NCI-H82 treated with DMSO at 0.1 percent for 48 hours (cell line): ENCODE measurements at regions not wholly inside any gene's neighbourhood (a gene's known extent, or its start where the extent isn't known, plus 50 kb on each side); places are given as distances from the start of the nearest gene placed in this dataset.

Experiments used
- DNase-seq: peaks from one replicate; lab custom pipeline; 2025; ENCODE audit not compliant: unreplicated experiment; lab: John Stamatoyannopoulos, UW

DNA sequence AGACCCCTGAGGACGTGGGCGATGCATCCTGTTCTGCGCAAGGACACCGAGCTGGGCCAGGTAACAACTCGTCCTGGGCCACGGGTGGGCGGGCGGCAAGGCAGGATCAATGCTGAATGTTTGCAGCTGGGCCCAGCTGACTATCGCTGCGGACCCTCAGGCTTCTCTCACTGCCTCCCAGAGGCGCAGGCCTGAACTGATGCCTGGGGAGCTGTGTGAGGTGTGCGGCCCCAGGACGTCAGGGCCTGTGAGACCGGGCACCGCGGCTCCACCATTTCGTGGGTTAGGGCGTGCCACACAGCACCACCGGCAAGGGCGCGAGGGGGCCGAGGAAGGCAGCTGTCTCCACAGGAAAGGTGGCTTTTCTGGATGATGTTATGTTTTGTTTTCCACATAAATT lies 307.4 kb downstream of the NDUFA10 start:
- no peak for DNase-seq

DNA sequence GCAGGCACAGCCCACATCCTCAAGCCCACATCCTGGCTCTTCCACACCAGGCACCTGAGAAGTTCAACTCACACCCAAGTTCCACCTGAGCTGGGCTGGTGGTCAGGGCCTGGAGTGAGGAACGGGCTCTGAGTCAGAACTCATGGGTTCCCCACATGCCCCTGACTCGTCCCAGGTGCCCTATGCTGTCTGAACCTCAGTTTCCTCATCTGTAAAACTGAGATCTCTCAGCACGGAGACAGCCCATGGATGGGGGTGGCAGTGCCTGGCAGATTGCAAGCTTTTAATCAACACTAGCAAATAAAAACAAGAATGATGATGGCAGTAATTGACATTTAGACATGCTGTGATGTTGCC lies 307.8 kb downstream of the NDUFA10 start:
- DNase-seq, result no peak

DNA sequence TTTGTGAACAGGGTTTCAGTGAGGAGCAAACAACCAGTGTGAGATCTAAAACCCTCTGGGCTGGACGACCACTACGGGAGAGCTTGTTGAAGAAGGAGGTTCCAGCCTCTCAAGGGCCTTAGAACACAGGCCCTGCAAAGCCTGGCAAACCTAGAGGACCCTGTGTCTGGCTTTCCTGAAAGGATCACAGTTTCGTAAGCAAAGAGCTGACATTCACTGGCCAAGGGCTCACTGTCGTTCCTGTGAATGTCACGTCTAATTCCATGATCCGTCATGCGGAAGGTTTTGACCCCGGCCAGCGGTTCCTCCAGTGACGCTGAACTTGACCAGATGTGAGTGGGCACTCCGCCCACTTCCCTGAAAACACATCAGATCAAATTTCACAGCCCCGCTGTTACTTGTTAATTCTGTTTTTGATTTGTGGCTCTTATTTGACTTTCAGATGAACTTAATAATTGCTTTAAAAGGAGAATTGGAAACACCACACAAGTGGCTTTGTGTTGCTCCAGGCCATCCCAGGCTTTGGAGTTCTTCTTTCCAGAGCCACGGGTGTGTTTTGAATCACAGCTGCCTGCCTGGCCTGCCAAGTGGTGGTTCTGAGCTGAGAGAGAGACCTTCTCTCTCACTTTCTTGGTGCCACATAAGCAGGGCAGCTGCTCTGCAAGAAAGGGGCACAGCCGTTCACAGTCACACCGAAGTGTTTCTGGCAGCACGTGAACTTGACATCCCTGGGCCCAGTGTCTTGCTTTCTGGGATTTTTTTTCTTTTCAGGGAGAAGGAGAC lies 308.4 kb downstream of the NDUFA10 start:
- no peak for DNase-seq

DNA sequence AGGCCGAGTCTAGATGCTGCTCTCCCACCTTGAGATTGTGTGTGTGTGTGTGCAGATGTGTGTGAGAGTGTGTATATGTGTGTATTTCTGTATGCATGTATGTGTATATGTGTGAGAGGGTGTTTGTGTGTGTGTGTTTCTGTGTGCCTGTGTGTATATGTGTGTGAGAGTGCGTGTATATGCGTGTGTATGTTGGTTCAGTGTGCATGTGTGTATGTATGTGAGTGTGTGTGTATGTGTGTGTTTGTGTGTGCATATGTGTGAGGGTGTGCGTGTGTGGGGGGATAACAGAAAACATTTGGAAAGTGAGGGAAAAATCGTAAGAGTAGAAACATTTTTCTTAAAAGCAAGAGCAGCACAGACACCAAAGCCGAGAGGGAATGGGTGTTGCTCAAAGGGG lies 309.1 kb downstream of the NDUFA10 start:
- no peak for DNase-seq

DNA sequence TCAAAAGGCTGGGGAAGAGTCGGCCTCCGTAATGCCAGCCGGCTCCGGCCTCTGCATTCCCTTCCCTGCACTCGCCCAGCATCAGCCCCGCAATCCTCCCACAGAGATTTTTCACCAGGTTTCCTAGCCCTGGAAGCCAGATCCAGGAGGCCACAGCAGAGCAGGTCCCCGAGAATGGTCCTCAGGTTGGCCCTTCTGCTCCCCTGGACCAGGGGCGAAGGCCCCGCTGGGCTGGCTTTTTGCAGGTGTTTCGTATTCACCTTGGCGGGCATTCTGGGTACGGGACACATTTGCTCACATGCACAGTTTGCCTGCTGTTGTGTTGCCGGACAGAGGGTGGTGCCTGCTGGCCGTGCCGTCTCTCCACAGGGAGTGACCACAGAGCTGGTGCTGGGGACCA lies 309.5 kb downstream of the NDUFA10 start:
- DNase-seq, result no peak

DNA sequence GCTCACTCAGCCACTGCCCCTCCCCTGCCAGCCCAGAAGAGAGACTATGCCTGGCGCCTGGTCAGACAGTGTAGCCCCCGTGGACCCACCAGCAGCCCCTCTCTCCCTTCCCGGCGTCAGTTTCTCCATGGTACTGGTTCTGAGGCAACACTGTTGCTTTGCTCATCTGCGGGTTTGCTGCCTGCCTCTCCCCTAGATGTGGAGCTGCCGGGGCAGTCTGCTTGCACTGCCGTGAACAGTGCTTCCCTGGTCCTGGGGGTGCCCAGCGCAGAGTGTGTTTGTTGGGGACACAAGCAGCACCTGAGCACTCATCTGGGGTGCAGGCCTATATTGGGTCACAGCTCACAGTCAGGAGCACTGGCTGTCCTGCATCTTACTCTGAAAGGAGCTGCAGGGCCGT lies 309.9 kb downstream of the NDUFA10 start:
- no peak for DNase-seq

DNA sequence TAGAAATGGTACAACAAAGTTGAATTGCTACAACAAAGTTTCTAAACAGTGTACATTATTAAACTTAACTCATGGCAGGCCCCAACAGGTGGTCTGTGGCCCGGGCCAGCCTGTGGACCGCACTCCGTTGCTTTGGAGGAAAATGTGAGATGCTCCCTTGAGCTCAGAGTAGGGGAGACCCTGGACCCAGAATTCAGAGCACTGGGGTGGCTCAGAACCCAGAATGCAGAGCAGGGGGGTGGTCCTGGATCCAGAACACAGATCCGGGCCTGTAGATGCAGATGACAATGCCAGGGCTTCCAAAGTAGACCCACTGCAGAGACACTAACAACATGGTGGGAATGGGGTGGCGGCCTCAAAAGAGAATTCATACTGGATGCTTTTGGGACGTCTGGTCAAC lies 311.0 kb downstream of the NDUFA10 start:
- DNase-seq, result no peak

DNA sequence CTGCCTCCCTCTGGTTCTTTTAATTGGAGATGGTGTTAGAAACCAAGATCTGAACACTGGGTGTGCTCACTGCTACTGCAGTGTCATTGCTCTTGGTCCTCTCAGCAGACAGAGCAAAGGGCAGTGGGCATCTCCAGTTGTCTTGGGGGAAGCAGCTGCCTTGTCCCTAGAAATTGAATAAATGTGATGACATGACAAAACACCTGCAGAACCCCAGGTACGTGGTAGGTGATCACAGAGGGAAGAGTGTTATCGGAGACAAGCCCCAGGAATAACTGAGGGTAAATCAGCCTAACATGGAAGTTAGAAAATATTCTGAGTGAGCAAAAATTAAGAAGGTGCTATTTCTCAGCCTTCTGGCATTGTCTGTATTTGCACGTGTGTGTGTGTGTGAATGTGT lies 311.9 kb upstream of the HDAC4 start:
- DNase-seq, result no peak

DNA sequence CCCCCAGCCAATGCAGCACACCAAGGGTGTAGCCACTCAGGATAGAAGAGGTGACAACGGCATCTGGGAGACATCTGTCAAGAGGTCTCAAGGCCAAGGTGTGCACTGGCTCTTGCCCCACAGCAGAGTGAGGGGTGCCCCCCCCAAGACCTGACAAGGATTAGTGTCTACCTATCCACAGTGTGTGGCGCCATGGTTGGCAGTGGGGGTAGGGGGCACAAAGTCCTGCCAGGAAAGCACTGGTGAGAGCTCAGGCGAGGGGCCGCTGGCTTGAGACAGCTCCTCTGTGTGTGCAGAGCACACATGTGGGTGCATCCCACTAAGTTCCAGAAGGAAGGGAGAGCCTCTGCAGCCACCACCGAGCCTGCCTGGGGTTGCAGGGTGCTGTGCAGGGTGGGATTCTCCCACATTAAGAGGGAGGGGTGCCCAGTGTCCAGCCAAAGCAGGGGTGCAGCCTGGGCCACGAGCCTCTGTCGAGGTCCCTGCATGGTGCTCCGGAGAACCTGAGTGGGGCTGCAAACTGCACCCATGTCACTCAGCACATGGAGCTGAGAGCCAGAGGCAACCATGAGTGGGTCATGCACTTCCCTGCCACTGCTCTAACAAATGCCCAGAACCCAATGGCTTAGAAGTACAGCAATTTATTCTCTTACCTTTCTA lies 311.2 kb upstream of the HDAC4 start:
- no peak for DNase-seq

DNA sequence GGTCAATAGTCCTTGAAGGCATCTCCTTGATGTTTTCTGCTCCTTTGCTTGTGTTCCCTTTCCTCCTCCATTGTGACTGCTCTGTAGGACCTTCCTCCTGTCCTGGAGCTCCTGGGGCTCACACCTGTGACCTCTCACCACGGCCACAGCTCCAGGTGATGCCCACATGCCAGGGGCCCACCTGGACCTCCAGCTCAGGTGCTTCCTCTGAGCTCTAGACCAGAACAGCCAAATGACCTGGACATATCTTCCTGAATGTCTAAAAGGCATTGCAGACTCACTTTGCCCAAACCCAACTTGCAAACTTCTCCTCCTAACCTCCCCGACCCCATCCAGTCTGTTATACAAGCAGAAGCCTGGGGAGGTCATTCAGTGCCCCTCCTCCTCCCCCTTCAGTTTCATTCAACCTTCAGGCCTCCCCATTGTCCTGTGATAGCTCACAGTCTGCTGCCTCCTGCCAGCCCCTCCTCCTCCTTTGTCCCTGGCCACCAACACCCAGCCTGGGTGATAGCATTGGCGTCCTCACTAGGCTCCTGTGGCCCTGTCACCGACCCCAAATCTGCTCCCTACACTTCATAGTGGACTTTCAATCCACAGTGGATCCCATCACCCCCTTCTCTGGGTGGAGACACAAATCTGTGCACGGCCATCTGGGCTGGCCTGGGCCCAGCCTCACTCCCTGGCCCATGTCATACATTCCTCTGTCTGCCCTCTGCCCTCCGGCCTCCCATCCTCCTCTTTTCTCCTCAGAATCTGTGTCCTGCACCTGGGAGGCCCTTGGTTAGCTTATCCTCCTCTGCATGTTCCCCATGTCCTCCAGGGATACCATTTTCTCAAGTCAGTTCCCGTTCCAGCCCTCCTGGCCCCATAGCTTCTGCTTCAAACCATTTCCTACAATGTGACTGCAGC lies 310.4 kb upstream of the HDAC4 start:
- no peak for DNase-seq

DNA sequence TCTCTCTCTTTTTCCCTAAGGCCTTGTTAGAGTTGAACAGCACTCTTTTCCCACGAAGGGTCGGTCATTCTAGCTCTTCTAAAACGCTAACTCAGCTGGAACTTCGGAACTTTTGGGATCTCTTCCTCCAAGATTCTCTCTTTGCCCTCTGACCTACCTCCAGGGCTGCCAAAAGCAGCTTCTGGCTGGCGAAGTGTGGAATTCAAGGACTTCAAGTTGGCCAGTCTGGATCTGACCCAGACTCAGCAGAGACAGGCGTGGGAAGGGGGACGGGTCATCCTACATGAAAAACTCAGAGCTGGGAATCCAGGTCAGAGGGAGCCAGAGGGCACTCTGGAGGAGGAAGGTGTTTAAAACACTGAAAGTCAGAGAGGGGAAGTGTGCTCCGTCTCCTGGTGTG lies 305.5 kb upstream of the HDAC4 start:
- DNase-seq, result no peak

DNA sequence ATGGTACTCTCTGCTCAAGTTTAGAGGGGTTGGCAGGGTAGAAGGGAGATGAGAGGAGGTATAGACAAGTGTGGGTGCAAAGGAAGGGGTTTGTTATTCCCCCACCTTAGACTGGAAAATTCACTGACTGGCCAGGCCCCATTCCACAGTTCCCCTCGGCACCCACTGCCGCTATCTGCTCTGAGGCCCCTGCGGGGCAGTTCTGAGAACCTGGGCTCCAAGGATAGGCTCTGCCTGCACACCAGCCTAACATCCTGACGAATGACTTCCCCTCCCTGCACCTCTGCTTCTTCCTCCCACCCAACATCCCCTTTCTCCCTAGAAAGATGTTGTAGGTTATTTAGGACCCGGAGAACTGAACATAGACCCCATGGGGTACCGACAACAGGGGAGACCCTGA lies 303.9 kb upstream of the HDAC4 start:
- DNase-seq, result no peak

DNA sequence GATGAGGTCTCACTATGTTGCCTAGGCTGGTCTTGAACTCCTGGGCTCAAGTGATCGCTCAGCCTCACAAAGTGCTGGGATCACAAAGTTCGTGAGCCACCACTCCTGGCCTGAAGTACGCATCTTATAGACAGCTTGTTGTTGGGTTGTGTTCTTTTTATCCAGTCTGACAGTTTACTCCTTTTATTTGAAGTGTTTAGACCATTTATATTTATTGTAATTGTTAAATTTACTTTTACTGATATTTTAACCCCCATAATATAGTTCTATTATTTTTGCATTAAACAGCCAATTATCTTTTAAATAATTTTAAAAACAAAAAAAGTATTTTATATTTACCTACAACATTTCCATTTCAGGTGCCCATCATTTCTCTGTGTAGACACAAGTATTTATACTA lies 303.0 kb upstream of the HDAC4 start:
- DNase-seq, result no peak

DNA sequence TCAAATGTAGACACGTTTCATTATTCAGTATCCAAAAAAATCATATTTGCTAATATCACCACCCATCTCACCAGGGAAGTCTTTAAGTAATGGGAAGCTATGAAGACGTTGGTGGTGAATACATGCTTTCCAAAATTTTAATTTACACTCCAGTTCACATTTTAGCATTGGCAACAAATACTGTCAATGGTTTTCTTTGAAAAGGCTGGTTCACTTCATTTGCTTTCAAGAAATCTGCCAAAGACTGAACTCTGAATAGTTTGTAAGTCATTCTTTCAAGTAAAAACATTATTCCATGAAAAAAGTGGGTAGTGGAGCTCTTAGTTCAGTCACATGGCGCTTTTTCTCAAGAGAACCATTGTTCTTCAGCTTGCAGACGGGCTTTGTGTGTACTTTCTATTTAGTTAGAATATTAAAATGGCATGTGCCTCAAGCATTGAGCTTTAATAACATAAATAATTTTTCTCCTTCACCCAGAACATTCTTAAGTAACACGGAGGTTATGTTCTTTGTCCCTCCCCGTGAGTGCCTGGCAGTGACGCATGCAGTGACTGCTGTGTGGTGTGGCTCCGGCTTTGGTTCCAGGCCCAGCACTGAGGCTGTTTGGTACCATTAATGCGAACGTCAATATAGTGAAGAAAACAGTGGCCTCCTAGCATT lies 300.0 kb upstream of the HDAC4 start:
- no peak for DNase-seq

DNA sequence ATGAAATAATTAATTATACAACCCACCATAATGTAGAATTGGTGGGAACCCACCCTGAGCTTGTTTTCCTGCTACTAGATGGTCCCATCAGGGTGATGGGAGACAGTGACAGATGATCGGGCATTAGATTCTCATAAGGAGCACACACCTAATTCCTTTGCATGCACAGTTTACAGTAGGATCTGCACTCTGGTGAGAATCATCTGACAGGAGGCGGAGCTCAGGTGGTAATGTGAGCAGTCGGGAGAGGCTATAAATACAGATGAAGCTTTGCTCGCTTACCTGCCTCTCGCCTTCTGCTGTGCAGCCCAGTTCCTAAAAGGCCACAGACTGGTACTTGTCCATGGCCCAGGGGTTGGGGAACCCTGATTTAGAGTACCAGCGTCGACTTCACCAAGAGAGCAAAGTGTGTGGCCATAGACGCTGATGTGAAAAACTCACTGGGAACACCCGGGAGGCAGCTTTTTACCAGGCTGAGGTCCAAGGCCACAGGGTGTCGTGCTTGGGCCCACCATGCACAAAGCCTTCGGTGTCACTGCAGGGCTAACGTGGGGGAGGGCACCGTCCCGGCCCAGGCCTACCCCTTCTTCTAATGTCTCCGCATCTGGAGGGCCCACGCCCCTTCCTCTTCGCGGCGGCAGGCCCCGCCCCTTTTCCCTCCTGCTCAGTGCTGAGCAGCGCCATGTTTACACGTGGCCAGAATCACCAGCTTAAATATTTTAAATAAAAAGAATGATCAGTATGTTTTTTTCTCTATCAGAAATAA lies 296.8 kb upstream of the HDAC4 start:
- DNase-seq, result no peak

DNA sequence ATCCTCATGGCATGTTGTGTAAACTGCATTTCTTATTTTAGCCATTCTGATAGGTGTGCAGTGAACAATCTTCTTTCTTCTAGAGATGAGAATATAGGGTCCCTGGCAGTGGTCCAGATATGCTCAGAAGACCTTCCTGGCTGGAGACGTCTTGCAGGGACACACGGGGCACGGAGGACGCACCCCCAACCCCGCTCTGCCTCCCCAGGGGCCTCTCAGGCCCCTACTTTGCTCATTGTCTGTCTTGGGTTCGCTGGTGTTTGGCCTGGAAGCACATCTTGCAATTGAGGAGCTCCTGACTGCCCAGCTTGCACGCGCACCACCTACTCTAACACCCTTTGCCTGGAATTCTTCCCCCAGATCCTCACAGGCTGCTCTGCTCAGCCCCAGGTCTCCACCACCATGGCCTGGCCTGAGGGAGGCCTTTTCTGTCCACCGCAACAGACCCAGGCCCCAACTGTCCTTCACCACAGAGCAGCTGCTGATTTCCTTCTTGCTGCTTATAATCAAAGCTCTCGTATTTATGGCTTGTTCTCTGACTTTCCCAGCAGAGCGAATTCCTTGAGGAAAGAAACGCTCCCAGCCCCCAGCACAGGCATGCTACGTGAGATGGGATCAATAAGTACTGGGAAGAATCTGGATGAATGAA lies 295.9 kb upstream of the HDAC4 start:
- no peak for DNase-seq

DNA sequence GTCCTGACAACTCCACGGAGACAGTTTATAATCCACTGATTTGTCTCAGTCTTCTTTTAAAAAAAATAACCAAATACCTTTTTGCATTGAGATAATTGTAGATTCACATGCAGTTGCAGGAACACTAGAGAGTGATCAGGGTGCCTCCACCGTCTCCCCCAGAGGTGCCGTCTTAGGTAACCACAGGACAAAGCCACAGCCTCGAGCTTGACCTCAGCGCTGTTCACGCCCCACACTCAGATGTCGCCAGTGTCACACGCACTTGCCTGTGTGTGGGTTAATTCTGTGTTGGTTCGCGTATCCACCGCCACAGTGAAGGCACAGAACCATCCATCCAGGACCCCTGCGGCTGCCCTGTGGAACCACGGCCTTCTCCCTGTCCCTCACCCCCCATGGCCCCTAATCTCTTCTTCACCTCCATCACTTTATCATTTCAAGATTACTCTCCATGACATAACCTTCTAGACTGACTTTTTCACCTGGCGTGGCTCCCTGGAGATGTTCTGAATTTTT lies 295.0 kb upstream of the HDAC4 start:
- no peak for DNase-seq

DNA sequence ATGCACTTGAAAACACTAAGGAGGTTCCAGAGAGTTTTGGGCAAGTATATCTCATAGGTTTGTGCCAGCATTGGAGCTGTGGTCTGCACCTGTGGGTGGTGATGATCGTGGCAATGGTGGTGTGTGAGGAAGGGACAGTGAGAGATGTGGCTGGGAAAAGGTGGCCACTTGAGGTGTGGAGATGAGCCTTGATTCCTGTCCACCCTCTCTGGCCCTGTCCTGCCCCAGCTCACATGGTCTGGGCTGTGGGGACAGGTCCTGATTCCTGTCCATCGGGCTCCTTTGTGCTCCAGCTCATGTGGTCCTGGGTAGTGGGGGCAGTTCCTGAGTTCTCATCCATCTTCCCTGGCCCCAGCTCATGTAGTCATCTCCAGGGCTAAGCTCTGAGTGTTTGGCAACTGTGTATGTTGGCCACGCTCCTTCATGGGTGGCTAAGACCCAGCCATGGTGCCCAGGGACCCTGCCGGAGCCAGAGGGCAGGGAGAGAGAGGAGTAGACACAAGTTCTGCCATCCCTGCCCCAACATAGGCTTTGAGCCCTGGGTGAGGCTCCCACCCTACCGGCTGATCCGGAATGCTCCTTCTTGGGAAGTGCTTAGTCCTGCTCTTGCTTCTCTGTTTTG lies 294.4 kb upstream of the HDAC4 start:
- no peak for DNase-seq

DNA sequence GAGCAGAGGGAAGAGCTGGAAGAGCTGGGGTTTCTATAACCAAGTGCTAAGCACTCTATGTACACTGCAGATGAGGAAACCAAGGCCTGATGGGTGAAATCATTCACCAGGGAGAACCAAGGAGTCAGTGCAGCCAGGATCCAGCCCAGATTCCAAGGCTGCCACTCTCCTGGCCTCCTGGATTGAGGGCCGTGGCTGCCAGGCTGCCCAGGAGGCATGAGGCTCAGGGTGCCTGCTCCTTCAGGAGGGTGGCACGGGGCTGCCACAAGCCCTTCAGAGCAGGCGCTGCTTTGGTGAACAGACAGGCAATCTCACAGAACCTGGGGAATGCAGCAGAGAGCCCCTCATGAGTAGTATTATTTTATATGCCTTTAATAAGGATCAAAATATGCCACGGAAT lies 293.7 kb upstream of the HDAC4 start:
- no peak for DNase-seq
